GM12891 (cell line): ENCODE measurements at regions not wholly inside any gene's neighbourhood (a gene's known extent, or its start where the extent isn't known, plus 50 kb on each side); places are given as distances from the start of the nearest gene placed in this dataset.

Experiments used
- PAX5 ChIP-seq: IDR thresholded peaks from 2 replicates; pipeline ENCODE4 v1.6.1; 2011; ENCODE audit warnings: low read length, moderate library complexity, mild to moderate bottlenecking; ENCODE audit not compliant: insufficient read depth, severe bottlenecking
- POLR2A ChIP-seq: IDR thresholded peaks from 2 replicates; pipeline ENCODE4 v1.6.1; 2011; ENCODE audit warnings: low read depth, low read length, control low read depth
- POLR2AphosphoS5 ChIP-seq: IDR thresholded peaks from 2 replicates; pipeline ENCODE4 v1.6.1; 2011; ENCODE audit warnings: low read depth, low read length, control low read depth
- POU2F2 ChIP-seq: IDR thresholded peaks from 2 replicates; pipeline ENCODE4 v1.6.1; 2011; ENCODE audit warnings: low read depth, mild to moderate bottlenecking, control low read depth, low read length, moderate library complexity
- SPI1 ChIP-seq: IDR thresholded peaks from 2 replicates; pipeline ENCODE4 v1.6.1; 2011; ENCODE audit warnings: low read depth, low read length, control low read depth
- TAF1 ChIP-seq: IDR thresholded peaks from 2 replicates; pipeline ENCODE4 v1.6.1; 2011; ENCODE audit warnings: low read depth, low read length, control low read depth

GRCh38 chr5:19048726-19049125 lies 939.3 kb downstream of the CDH18 start:
- TF ChIP-seq POLR2A (no peak), TAF1 (no peak), POLR2AphosphoS5 (no peak), SPI1 (no peak), POU2F2 (no peak), PAX5 (no peak)
